H7 (cell line): ENCODE measurements at regions not wholly inside any gene's neighbourhood (a gene's known extent, or its start where the extent isn't known, plus 50 kb on each side); places are given as distances from the start of the nearest gene placed in this dataset.

Experiments used
- DNase-seq: peaks from one replicate; pipeline ENCODE4 v3.0.0; 2012
- H3K27me3 ChIP-seq: 2 replicates; pipeline ENCODE4 v1.6.0; 2011; ENCODE audit warnings: mild to moderate bottlenecking, low read length; ENCODE audit not compliant: control insufficient read depth, insufficient read depth
- H3K36me3 ChIP-seq: replicated peaks from 2 replicates; pipeline ENCODE4 v1.5.1; 2011; ENCODE audit warnings: low read length; ENCODE audit not compliant: control insufficient read depth, insufficient read depth
- H3K4me3 ChIP-seq: 2 replicates; pipeline ENCODE4 v1.5.1; 2011; ENCODE audit warnings: low read depth, mild to moderate bottlenecking, control low read depth, low read length, moderate library complexity; ENCODE audit not compliant: insufficient read depth

DNA sequence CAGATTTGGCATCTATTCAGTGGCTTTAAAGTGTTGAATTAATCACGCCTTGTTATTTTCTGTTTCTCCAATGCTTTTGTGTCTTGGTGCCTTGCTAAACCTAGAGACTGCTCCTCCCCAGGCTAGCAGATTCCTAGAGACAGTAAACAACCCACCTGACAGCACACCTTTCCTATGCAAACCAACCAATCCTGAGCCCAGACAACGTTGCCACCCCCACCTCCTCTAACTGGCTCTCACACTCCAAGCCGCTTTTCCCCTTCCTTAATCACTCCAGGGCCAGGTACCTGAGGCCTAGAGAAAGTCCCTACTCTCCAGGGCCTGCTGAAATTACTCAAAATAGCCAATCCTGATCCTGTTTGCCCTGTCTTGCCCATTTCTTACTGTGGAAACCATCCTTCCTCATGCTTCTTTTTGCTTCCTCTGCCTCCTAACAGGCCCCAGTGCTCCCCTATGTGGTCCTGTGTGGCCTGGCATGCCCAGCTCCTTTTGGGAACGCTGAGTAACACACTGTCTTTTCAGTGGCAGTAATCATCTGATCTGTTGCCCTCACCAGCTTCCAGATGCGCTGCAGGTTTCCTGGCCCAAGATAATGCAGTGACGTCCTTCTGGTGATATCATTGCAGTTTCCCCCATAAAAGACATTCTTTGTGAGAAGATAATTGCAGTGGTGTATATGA, 53.4 kb downstream of the GAS1 start:
- DNase-seq = peak; percentile 36

DNA sequence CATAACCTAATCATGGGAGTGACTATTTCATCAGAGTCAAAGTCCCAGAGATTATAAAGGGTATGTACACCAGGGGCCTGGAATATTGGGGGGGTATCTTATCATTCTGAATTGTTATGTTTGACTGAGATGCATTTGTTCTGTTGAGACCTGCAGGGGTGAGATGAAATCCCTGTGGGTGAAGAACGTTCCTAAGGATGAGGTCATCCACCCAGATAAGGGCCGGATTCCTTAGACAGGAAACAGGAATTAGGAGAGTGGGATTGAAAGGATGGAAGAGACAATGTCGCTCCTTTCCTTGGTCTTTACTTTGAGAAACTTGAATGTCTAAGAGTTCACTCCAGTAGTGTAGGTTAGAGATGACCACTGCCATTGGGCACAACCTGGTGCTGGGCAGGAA, 54.7 kb downstream of the GAS1 start:
- Histone ChIP-seq H3K27me3 (no peaks in the 10 kb centered on the region), H3K36me3 (no peaks in the 10 kb centered on the region), H3K4me3 (no peak overlapping the region)
- no peak for DNase-seq

More for the DNA sequence above, 53.4 kb downstream of the GAS1 start:
- no peaks in the 10 kb centered on the region for H3K36me3 ChIP-seq
- no peak overlapping the region for H3K4me3 ChIP-seq
- no peaks in the 10 kb centered on the region for H3K27me3 ChIP-seq

DNA sequence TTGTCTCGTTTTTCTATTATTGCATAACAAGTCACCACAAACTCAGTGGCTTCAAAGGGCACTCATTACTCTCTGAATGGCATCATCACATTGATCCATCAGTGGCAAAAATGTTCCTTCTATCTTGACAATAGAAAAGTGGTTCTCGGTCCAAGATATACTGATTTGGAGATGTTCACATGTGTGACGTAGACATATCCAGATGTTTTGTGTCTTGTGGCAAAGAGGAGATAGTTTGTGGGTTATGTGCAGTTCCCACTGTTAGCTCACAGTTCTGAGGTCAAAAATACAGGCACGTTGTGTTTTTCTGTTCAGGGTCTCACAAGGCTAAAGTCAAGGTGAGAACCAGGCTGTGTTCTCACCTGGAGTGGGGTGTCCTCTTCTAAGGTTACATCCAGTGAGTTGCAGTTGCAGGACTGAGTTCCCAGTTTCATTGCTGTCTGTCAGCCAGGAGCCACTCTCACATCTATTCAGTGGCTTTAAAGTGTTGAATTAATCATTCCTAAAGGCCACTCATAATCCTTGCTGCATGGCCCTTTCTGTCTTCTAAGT, 55.3 kb downstream of the GAS1 start:
- no peak for DNase-seq
- Histone ChIP-seq H3K27me3 (no peaks in the 10 kb centered on the region), H3K4me3 (no peak overlapping the region), H3K36me3 (no peaks in the 10 kb centered on the region)

DNA sequence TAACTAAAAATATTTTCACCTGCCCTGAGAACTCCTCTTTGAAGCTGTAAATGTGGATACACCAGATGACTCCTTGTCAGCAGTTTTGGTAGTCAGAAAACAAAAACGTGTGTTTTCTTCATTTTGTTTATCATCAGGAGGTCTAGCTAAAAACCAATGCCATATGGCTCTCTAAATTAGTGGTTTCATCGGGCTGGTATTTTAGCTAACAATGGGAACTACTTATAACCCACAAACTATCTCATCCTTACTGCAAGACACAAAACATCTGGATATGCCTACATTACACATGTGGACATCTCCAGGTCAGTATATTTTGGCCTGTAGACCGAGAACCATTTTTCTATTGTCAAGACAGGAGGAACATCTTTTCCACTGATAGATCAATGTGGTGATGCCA, 56.2 kb downstream of the GAS1 start:
- Histone ChIP-seq H3K27me3 (no peaks in the 10 kb centered on the region), H3K4me3 (no peak overlapping the region), H3K36me3 (no peaks in the 10 kb centered on the region)
- DNase-seq = no peak

DNA sequence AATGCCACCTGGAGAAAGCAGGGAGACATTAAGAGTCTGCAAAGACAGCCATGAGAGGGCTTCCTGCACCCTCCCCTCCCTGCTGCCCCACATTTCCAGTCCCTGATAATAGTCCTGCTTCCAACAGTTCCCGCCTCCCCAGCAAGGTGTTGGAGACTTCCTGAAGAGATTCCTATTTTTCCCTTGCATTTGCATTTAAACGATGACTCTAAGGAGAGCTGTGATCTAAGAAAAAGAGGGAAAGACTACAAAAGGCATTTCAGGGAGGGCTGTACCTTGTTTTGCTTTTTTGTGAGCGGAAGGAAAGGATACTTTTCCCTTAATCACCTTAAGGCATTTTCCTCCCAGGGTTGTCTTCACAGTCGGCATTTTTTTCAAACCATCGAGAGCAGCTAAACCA, 62.1 kb downstream of the GAS1 start:
- H3K36me3 ChIP-seq = no peaks in the 10 kb centered on the region
- DNase-seq = no peak
- H3K4me3 ChIP-seq = no peak overlapping the region
- no peaks in the 10 kb centered on the region for H3K27me3 ChIP-seq

DNA sequence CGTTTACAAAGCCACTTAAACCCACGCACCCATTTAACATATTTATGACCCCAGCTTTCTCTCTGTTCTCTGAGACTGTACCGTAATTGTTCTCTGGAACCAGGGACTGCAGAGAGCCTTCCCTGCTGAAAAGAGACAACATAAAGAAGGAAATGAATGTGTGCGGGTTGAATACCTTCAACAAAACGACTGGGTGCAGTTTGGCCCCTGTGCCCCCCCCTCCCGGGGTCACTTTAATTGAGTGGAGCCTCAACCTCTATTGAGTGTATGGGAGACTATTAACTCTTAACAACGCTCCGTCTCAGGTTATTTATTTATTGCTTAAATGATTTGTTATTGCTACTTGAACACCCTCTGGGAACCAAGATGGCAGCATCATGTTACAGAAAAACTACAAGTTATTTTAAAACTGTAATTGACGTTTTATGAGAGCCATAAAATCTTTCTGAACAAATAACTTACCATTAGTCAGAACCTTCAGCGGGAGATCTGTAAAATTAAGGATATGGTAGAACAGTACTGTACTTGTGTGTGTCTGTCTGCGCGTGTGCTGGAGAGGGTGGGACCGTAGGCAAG, 70.6 kb downstream of the GAS1 start:
- DNase-seq = no peak
- Histone ChIP-seq H3K4me3 (no peak overlapping the region), H3K27me3 (no peaks in the 10 kb centered on the region), H3K36me3 (no peaks in the 10 kb centered on the region)

DNA sequence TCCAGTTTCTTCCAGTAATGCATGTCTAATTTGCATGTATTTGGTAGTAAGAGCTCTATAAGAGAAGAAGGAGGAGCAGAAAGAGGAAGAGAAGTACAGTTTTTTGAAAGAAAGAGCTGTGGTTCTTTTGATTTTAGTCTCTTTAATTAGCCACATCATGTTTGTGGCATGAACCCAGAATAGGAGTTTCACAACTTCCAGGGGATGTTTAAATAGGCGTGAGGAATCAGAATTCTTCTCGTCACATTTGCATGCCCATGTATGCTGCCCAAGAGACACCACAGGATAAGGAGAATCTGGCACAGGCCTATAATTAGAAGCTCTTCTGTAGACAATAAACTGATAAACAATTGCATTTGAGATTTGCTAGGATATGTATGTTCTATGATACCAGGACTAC, 78.7 kb downstream of the GAS1 start:
- no peak for DNase-seq
- Histone ChIP-seq H3K36me3 (no peaks in the 10 kb centered on the region), H3K4me3 (no peak overlapping the region), H3K27me3 (no peaks in the 10 kb centered on the region)

DNA sequence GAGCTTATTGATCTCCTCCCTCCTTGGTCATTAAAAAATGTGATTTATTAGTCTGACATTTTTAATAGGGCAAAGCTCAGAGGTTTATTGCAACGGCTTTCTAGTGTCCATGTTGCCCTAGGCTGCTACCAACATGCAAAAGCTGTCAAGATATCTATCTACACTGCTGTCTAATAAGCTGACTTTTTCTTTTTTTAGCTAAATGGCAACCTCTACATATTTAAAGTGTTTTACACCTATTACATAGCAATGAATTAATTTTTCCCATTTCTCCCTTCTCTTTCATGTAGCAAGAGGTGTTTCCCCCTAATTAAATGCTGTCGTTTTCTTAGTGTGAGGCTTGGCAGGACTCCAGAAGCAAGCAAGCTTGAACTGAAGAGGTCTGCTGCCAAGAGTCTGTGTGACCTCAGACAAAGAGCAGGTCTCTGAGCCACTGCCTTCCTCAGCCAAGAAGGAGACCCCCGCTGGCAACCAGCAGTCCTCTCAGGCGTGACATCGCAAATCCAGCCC, 79.4 kb downstream of the GAS1 start:
- Histone ChIP-seq H3K27me3 (no peaks in the 10 kb centered on the region), H3K36me3 (no peaks in the 10 kb centered on the region), H3K4me3 (no peak overlapping the region)
- DNase-seq = no peak

DNA sequence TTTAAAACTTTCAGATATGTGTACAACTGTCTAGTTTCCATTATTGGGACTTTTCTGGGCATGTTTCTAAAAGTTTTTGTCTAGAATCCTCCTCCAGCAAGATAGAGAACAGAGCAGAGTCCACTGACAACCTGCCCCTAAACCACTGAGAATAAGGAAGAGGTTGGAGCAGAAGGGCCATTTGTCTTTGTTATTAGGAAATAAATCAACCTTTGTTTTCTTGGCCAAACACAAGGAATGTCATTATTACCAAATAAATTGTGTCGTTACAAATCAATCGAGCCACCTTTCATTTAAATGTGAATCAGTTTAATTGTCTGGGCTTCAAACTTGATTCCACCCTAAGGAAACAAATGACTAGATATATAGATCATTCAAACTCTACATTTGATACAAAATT, 81.4 kb downstream of the GAS1 start:
- H3K4me3 ChIP-seq = no peak overlapping the region
- H3K36me3 ChIP-seq = no peaks in the 10 kb centered on the region
- no peak for DNase-seq
- no peaks in the 10 kb centered on the region for H3K27me3 ChIP-seq

DNA sequence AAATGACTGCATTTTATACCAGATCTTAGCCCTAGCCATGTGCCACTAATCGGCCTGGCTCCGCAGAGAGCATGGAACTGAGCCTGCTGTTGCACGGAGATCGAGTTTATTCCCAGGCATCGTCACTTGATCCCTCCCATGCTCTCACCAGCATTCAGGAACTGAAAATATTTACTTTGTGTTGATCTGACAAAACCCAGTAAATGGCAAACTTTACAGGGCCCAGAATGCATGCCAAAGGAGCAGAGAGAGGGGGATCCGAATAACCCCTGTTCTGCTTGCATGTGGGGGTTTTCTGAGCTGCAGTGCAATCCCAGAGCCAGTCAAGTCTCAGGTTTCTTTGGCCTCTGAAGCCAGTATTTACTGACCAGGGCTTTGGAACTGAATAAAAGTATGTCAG, 87.3 kb downstream of the GAS1 start:
- H3K4me3 ChIP-seq = no peak overlapping the region
- no peaks in the 10 kb centered on the region for H3K27me3 ChIP-seq
- no peak for DNase-seq
- no peaks in the 10 kb centered on the region for H3K36me3 ChIP-seq

DNA sequence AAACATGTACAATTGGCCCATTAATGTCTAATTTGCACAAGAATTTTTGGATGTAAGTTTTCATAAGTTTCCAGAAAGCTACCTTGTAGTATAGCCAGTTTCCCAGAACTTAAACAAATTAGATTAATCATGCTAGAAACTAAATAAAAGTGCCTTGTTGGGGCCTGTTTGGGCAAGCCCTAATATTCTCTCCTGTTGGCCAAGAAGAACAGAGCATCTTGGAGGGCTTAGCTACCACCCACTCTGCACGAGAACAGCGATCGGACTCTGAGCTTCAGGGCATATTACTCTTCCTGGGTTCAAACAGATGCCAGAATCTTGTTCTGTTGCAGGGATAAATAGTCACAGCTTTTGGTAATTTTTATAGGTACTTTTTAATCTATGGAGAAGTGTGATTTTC, 88.2 kb downstream of the GAS1 start:
- no peak for DNase-seq
- Histone ChIP-seq H3K4me3 (no peak overlapping the region), H3K27me3 (no peaks in the 10 kb centered on the region), H3K36me3 (no peaks in the 10 kb centered on the region)

DNA sequence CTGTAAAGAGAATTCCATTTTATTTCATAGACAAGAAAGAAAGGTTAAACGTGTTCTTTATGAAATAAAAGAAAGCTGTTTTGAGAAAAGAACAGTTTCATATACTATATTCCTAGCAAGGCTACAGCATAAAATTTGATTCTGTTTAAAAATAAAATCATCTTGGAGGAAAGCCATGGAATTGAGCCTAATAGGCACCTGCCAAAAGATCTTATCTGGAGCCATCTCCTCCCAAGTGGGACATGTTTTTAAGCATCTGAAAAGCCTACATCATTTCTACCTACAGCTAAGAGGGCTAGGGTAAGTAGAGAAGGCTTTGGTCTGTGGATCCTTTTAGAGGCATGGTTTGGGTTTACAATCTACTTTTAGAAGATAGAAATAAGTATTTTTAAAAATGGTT, 89.3 kb downstream of the GAS1 start:
- DNase-seq = no peak
- Histone ChIP-seq H3K4me3 (no peak overlapping the region), H3K27me3 (no peaks in the 10 kb centered on the region), H3K36me3 (no peaks in the 10 kb centered on the region)

DNA sequence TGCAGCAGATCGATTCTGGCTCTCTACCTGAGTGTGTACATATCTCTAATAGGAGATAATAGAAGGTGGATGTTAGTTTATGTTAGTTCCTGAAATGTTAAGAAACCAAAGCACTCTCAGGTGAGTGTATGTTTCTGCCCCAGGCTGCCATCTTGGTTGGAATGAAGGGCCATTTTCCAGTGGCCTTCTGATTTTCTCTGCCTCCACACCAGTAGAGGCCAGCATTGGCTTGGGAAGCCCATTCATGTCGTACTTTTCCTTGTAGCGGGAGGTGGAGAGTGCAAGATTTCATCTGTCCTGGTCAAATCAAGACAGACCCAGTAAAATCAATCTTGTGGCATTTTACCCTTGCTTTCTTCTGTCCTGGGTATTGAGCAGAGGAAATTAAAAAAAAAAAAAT, 91.0 kb downstream of the GAS1 start:
- no peak overlapping the region for H3K4me3 ChIP-seq
- H3K27me3 ChIP-seq = no peaks in the 10 kb centered on the region
- no peaks in the 10 kb centered on the region for H3K36me3 ChIP-seq
- DNase-seq = no peak

DNA sequence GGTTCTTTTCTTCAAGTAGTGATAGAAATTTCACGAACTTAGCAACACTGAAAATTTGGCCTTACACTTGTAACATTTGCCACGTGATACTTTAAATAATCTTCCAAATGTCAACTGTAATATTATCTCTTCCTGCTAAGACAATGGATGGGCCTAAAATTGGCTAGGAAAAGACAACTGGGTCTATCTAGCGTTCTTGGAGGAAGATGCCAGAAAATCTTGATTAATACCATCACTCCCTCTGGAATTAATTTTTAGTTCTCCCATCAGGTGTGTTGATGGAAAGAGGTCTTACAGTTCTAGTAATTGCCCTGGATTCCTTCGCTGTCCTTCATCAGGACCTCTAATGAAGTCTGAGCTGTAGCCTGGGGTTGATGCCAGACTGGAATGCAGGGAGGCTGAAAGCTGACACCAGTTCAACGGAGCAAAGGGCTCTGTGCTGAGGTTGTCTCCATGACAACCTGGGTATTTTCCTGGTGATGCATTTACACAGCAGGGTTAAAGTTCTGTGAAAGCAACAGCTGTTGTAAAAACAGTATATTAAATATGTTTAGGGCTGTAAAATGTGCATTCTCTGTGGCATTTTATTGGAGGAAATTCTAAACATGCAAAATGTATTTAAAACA, 92.3 kb downstream of the GAS1 start:
- Histone ChIP-seq H3K36me3 (no peaks in the 10 kb centered on the region), H3K27me3 (no peaks in the 10 kb centered on the region), H3K4me3 (no peak overlapping the region)
- DNase-seq = peak; percentile 83

DNA sequence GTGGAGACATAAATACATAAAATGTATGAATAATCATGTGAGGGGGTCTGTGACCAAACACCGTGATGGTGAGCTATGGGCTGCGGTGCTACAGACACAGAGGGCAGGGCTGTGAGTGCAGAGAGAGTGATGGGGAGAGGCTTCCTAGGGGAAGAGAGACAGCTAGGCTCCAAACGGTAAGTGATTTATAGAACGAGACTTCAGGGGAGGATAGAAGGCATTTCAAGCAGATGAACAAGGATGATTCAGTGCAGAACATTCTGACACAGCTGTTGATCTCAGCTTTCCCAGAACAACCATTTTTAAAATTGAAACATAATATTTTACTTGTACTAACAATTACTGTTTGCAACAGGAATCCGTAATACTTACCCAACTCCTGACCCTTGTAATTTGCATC, 100.7 kb downstream of the GAS1 start:
- Histone ChIP-seq H3K4me3 (no peak overlapping the region), H3K27me3 (no peaks in the 10 kb centered on the region)
- no peak for DNase-seq

More for the DNA sequence above, 100.7 kb downstream of the GAS1 start:
- H3K36me3 ChIP-seq = no peaks in the 10 kb centered on the region
